Upper lobe of right lung (tissue), 1 donor: ENCODE measurements at regions not wholly inside any gene's neighbourhood (a gene's known extent, or its start where the extent isn't known, plus 50 kb on each side); places are given as distances from the start of the nearest gene placed in this dataset.
"Not testable (repeated sequence)": the region's sequence is repeated elsewhere in the genome, so short reads cannot be mapped to it uniquely, and the experiment has no call there.

ENCODE experiments used
- ATAC-seq: fragments of 200-7000 bp; cut with Tn5 transposase; one replicate; pipeline ENCODE4 v1.9.1; 2020; ENCODE audit warnings: mild to moderate bottlenecking, moderate library complexity
- DNase-seq: peaks from one replicate; pipeline ENCODE4 v3.0.0-alpha.2; 2020
- H3K27ac ChIP-seq: fragments of 200-600 bp; one replicate; pipeline ENCODE4 v1.8.0; 2022
- H3K27me3 ChIP-seq: fragments of 200-600 bp; one replicate; pipeline ENCODE4 v1.8.0; 2022; ENCODE audit warnings: mild to moderate bottlenecking
- H3K36me3 ChIP-seq: fragments of 200-600 bp; one replicate; pipeline ENCODE4 v1.8.0; 2022
- H3K4me1 ChIP-seq: fragments of 200-600 bp; one replicate; pipeline ENCODE4 v1.8.0; 2022
- H3K4me3 ChIP-seq: fragments of 200-600 bp; one replicate; pipeline ENCODE4 v1.8.0; 2022; ENCODE audit warnings: mild to moderate bottlenecking
- H3K9me3 ChIP-seq: fragments of 200-600 bp; one replicate; pipeline ENCODE4 v1.8.0; 2022
- intact Hi-C: fragments of 100-400 bp; cut with DNase I; formaldehyde crosslinking; loops from one replicate; pipeline ENCODE4 v1.11.0; 2022
- TF ChIP-seq, protein P1 (sequence below): fragments of 200-600 bp; IDR thresholded peaks from one replicate; pipeline ENCODE4 v1.8.0; 2022; ENCODE audit warnings: antibody characterized with exemption
- donor health status: DM: no; HTN: yes; CAD: no; lungs with severe emphysema.

- no peak for ATAC-seq
- Histone ChIP-seq H3K36me3 (no peaks in the 10 kb centered on the region), H3K4me1 (no peaks in the 10 kb centered on the region), H3K27ac (no peak overlapping the region), H3K9me3 (no peaks in the 10 kb centered on the region), H3K27me3 (no peaks in the 10 kb centered on the region), H3K4me3 (no peak overlapping the region)
- intact Hi-C loops: no loop called here
- TF ChIP-seq, protein P1, sequence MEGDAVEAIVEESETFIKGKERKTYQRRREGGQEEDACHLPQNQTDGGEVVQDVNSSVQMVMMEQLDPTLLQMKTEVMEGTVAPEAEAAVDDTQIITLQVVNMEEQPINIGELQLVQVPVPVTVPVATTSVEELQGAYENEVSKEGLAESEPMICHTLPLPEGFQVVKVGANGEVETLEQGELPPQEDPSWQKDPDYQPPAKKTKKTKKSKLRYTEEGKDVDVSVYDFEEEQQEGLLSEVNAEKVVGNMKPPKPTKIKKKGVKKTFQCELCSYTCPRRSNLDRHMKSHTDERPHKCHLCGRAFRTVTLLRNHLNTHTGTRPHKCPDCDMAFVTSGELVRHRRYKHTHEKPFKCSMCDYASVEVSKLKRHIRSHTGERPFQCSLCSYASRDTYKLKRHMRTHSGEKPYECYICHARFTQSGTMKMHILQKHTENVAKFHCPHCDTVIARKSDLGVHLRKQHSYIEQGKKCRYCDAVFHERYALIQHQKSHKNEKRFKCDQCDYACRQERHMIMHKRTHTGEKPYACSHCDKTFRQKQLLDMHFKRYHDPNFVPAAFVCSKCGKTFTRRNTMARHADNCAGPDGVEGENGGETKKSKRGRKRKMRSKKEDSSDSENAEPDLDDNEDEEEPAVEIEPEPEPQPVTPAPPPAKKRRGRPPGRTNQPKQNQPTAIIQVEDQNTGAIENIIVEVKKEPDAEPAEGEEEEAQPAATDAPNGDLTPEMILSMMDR: no peak
- DNase-seq: no peak
Observed at GRCh38 chr10:4396401-4397283, 429.4 kb upstream of the AKR1E2 start.

DNA sequence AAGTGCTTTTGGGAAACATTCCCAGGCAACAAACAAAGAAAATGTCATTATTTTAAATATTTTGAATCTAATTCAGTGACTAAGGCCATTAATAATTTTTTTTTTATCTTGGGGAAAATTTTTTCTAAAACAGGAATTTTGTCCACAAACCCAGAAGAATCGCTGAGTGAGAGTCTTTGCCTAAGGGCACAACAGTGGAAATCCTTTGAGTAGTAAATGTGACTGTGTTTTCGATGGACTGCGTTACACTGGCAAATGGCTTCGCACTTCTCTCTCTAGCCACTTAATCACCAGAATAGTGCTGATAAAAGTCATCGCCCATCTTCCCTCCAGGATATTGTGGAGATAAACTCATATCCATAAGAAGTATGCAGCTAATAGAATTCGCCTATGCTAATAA is 430.3 kb upstream of the AKR1E2 start:
- no peaks in the 10 kb centered on the region for H3K4me1 ChIP-seq
- intact Hi-C loops: no loop called here
- H3K27me3 ChIP-seq: no peaks in the 10 kb centered on the region
- TF ChIP-seq, protein P1: no peak
- no peak overlapping the region for H3K27ac ChIP-seq
- no peaks in the 10 kb centered on the region for H3K36me3 ChIP-seq
- no peak for ATAC-seq
- no peak overlapping the region for H3K4me3 ChIP-seq
- DNase-seq: no peak
- H3K9me3 ChIP-seq: no peaks in the 10 kb centered on the region

GRCh38 chr10:4394455-4394854 is 431.6 kb upstream of the AKR1E2 start:
- H3K4me3 ChIP-seq, intact Hi-C loops, H3K36me3 ChIP-seq, ATAC-seq, H3K27me3 ChIP-seq, DNase-seq, H3K27ac ChIP-seq, H3K4me1 ChIP-seq, H3K9me3 ChIP-seq: not testable (repeated sequence)

DNA sequence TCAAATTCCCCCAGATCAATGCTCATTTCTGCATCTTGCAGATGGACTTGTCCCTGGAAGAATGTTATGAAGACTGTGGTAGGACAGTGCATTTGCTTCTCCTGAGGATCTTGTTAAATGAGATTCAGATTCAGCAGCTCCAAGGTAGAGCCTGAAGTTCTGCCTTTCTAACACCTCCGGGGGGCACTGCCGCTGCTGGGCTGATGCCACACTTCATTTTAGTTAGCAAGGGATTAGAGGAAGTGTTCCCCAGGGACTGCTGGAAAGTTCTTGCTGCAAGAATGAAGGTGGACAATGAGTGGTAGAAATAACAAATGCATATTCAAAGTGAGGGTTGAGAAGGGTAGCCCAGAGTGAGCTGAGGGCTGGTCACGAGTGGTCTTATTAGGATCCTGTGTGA is 434.3 kb upstream of the AKR1E2 start:
- H3K27me3 ChIP-seq: no peaks in the 10 kb centered on the region
- no peak for DNase-seq
- no peak overlapping the region for H3K4me3 ChIP-seq
- no peak for ATAC-seq
- no peaks in the 10 kb centered on the region for H3K36me3 ChIP-seq
- TF ChIP-seq, protein P1: no peak
- H3K9me3 ChIP-seq: no peaks in the 10 kb centered on the region
- H3K4me1 ChIP-seq: no peaks in the 10 kb centered on the region
- intact Hi-C loops: no loop called here
- H3K27ac ChIP-seq: no peak overlapping the region

- no peaks in the 10 kb centered on the region for H3K4me1 ChIP-seq
- DNase-seq: no peak
- no peaks in the 10 kb centered on the region for H3K27me3 ChIP-seq
- intact Hi-C loops: no loop called here
- no peak overlapping the region for H3K27ac ChIP-seq
- ATAC-seq: no peak
- no peak overlapping the region for H3K4me3 ChIP-seq
- no peaks in the 10 kb centered on the region for H3K9me3 ChIP-seq
- H3K36me3 ChIP-seq: no peaks in the 10 kb centered on the region
- TF ChIP-seq, protein P1: no peak
Observed at GRCh38 chr10:4390219-4390618, 435.8 kb upstream of the AKR1E2 start.

GRCh38 chr10:4385231-4385870 is 440.7 kb upstream of the AKR1E2 start:
- TF ChIP-seq, protein P1: no peak
- Histone ChIP-seq H3K27ac (no peak overlapping the region), H3K4me1 (no peaks in the 10 kb centered on the region), H3K27me3 (no peaks in the 10 kb centered on the region), H3K36me3 (no peaks in the 10 kb centered on the region), H3K9me3 (no peaks in the 10 kb centered on the region), H3K4me3 (no peak overlapping the region)
- ATAC-seq (no peak), DNase-seq (no peak)
- intact Hi-C loops: no loop called here
